ENCODE measurements at regions not wholly inside any gene's neighbourhood (a gene's known extent, or its start where the extent isn't known, plus 50 kb on each side); places are given as distances from the start of the nearest gene placed in this dataset.

DNA sequence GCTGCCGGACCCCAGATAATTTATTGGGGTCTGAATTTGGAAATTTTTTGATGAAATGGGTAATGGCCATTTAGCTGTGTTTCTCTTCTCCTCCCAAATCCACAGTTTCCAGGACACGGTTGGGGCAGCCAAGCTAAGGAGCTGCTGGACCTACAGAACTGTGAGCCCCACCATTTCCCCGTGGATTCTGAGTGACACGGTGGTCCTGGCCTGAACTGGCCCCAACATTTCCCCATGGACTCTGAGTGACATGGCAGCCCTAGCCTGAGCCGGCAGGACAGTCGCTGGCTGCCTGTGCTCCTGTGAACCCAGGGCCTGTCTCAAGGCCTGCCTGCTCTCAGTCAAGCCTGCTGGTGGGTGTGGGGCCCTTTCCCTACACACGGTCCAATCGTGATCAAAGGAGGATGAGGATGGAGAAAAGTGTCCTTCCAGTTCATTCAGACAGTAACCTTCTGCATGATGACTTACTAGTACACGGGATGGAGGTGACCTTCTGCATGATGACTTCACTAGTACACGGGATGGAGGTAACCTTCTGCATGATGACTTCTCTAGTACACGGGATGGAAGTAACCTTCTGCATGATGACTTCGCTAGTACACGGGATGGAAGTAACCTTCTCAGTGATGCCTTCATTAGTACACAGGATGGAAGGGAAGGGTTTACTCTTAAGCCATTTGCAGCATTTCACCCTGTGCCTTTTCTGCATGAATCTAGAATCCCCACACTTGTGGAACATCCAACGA, 359.9 kb downstream of the GLRX3 start:
- POLR2A ChIA-PET = no interaction called here
- TF ChIP-seq L3MBTL2 (conservative IDR thresholded peaks at IDR 0.05) (no peak), ZNF384 (IDR thresholded peaks at IDR 0.05) (no peak), SUZ12 (IDR thresholded peaks at IDR 0.05) (no peak), NFRKB (IDR thresholded peaks at IDR 0.05) (no peak), CTBP1 (IDR thresholded peaks at IDR 0.05; ENCODE audit: borderline replicate concordance) (no peak)
- TF ChIP-seq, protein P1, sequence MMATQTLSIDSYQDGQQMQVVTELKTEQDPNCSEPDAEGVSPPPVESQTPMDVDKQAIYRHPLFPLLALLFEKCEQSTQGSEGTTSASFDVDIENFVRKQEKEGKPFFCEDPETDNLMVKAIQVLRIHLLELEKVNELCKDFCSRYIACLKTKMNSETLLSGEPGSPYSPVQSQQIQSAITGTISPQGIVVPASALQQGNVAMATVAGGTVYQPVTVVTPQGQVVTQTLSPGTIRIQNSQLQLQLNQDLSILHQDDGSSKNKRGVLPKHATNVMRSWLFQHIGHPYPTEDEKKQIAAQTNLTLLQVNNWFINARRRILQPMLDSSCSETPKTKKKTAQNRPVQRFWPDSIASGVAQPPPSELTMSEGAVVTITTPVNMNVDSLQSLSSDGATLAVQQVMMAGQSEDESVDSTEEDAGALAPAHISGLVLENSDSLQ (IDR thresholded peaks at IDR 0.05) = no peak
- no peak for DNase-seq (ENCODE audit: extremely low spot score)
- CTCF ChIA-PET = no interaction called here

DNA sequence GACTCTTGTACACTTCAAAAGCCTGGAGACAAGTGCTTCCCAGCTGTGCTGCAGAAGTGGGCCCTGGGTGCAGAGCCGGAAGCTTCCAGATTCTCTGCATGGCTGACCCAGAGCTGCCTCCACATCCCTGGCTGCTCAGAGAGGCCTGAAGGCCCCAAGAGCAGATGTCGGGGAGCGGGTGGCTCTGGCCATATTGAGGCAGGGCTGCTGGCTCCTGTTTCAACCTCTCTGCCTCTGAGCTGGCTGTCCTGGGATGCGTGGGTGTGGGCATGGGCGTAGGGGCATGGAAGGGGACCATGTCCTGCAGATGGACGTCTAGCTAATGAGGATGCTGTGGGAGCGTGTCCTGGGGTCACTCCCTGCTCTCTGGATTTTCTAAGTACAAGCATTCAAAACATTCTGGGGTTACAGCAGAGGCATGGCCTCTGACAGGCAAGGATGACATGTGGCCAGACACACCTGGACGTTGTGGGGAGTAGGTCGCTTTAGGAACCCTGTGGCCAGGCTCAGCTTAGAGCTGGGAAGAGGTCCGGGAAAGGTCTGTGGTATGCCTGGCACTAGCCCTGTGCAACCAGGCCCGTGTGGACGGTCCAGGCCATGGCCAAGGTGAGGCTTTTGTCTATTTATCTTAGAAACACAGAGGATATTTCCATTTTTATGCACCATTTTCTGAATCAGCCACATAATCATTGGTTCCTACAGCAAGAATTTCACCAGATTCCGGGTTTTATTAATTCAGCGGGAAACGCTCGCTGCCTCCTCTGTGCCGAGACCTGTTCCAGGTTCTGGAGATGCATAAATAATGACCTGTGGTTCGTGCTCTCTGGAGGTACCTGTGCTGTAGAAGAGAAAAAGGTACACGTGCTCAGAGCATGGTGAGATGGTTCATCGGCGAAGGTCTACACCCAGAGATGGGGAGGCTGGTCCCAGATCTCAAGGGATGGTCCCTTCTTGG, 361.1 kb downstream of the GLRX3 start:
- POLR2A ChIA-PET = no interaction called here
- DNase-seq (ENCODE audit: extremely low spot score) = no peak
- TF ChIP-seq FOXA1 (IDR thresholded peaks at IDR 0.05) (no peak), BHLHE40 (IDR thresholded peaks at IDR 0.05; ENCODE audit: borderline replicate concordance) (no peak), LEF1 (IDR thresholded peaks at IDR 0.05; ENCODE audit: borderline replicate concordance) (no peak), CTBP1 (IDR thresholded peaks at IDR 0.05; ENCODE audit: borderline replicate concordance) (no peak), ARNT (IDR thresholded peaks at IDR 0.05) (no peak), FOXK2 (IDR thresholded peaks at IDR 0.05) (no peak), HDGF (IDR thresholded peaks at IDR 0.05; ENCODE audit: borderline replicate concordance) (no peak), ZNF384 (IDR thresholded peaks at IDR 0.05) (no peak), SP1 (IDR thresholded peaks at IDR 0.05) (no peak), L3MBTL2 (conservative IDR thresholded peaks at IDR 0.05) (no peak)
- TF ChIP-seq, protein P1 (IDR thresholded peaks at IDR 0.05) = no peak
- CTCF ChIA-PET = no interaction called here

DNA sequence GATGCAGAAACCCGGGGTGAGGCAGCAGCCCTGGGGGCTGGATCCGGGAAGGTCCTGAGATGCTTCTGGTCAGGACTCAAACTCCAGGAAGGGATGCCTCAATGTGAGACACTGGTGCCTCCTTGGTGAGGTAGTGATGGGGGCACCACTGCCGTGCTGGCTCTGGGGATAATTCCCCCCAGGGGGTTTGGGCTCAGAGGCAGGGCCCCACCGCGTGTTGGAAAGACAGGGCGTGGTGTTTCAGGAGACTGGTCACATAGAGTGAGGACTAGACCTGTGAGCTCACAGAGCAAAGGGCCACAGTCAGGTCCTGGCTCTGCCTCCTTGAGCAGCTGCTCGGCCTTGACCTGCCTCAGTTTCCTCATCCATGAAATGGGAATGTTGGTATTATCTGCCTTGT, 361.9 kb downstream of the GLRX3 start:
- no peak for TF ChIP-seq TARDBP (IDR thresholded peaks at IDR 0.05)
- TF ChIP-seq ELF4 (IDR thresholded peaks at IDR 0.05) = no peak
- no peak for TF ChIP-seq HDGF (IDR thresholded peaks at IDR 0.05; ENCODE audit: borderline replicate concordance)
- TF ChIP-seq SUZ12 (IDR thresholded peaks at IDR 0.05) = no peak
- no peak for TF ChIP-seq CTBP1 (IDR thresholded peaks at IDR 0.05; ENCODE audit: borderline replicate concordance)
- TF ChIP-seq FOXM1 (IDR thresholded peaks at IDR 0.05; ENCODE audit: borderline replicate concordance) = no peak
- TF ChIP-seq L3MBTL2 (conservative IDR thresholded peaks at IDR 0.05) = no peak
- TF ChIP-seq, protein P1 (IDR thresholded peaks at IDR 0.05) = no peak
- TF ChIP-seq SP1 (IDR thresholded peaks at IDR 0.05) = no peak
- TF ChIP-seq ARNT (IDR thresholded peaks at IDR 0.05) = no peak
- no peak for TF ChIP-seq BHLHE40 (IDR thresholded peaks at IDR 0.05; ENCODE audit: borderline replicate concordance)
- no peak for TF ChIP-seq ZNF384 (IDR thresholded peaks at IDR 0.05)
- no peak for TF ChIP-seq LEF1 (IDR thresholded peaks at IDR 0.05; ENCODE audit: borderline replicate concordance)
- no peak for TF ChIP-seq NFRKB (IDR thresholded peaks at IDR 0.05)
- TF ChIP-seq FOXA1 (IDR thresholded peaks at IDR 0.05) = no peak
- TF ChIP-seq FOXK2 (IDR thresholded peaks at IDR 0.05) = no peak
- no peak for DNase-seq (ENCODE audit: extremely low spot score)
- POLR2A ChIA-PET = no interaction called here
- CTCF ChIA-PET = no interaction called here

DNA sequence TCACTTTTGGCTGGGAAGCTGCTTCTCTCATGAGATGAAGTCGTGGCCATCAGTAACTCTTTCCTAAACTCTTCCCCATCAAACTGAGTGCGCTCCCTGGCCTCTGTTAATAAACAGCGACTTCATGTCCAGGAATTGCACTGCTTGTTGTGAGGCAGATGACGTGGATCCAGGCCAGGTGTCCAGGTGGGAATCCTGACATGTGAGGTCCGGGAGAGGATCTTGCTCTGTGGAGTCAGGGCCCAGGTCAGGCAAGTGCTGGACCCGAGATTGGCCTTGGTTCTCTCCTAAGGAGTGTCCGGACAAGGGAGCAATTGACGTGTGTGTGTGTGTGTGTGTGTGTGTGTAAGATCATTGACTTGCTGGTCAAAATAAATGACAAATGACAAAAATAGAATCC, 362.7 kb downstream of the GLRX3 start:
- no peak for TF ChIP-seq FOXA1 (IDR thresholded peaks at IDR 0.05)
- no peak for TF ChIP-seq HDGF (IDR thresholded peaks at IDR 0.05; ENCODE audit: borderline replicate concordance)
- TF ChIP-seq SUZ12 (IDR thresholded peaks at IDR 0.05) = no peak
- TF ChIP-seq LEF1 (IDR thresholded peaks at IDR 0.05; ENCODE audit: borderline replicate concordance) = no peak
- TF ChIP-seq TARDBP (IDR thresholded peaks at IDR 0.05) = no peak
- no peak for TF ChIP-seq ZNF384 (IDR thresholded peaks at IDR 0.05)
- no peak for TF ChIP-seq CTBP1 (IDR thresholded peaks at IDR 0.05; ENCODE audit: borderline replicate concordance)
- no peak for TF ChIP-seq ARNT (IDR thresholded peaks at IDR 0.05)
- TF ChIP-seq BHLHE40 (IDR thresholded peaks at IDR 0.05; ENCODE audit: borderline replicate concordance) = no peak
- TF ChIP-seq, protein P1 (IDR thresholded peaks at IDR 0.05) = no peak
- TF ChIP-seq L3MBTL2 (conservative IDR thresholded peaks at IDR 0.05) = no peak
- TF ChIP-seq SP1 (IDR thresholded peaks at IDR 0.05) = no peak
- no peak for TF ChIP-seq FOXM1 (IDR thresholded peaks at IDR 0.05; ENCODE audit: borderline replicate concordance)
- no peak for TF ChIP-seq ELF4 (IDR thresholded peaks at IDR 0.05)
- no peak for TF ChIP-seq FOXK2 (IDR thresholded peaks at IDR 0.05)
- TF ChIP-seq NFRKB (IDR thresholded peaks at IDR 0.05) = no peak
- CTCF ChIA-PET = no interaction called here
- DNase-seq (ENCODE audit: extremely low spot score) = no peak
- POLR2A ChIA-PET = no interaction called here

DNA sequence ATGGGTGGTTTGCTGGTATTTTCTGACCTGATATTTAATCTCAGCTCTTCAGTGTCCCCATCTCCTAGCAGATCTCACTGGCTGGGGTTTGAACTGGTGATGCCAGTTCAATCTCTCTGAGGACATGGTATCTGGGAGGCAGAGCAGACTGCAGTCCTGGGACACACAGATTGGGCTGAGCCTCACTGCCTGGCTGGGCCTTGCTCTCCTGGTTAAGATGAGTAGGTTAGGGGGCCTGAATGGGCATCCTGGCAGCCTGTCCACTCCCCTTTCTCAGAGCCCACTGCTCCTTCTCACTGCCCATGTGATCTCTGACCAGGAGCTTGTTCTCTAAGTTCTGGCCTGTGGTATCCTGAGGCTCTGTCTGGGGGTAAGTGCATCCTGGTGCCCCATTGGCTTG, 363.4 kb downstream of the GLRX3 start:
- ChIA-PET CTCF (no interaction called here), POLR2A (no interaction called here)
- no peak for TF ChIP-seq CTBP1 (IDR thresholded peaks at IDR 0.05; ENCODE audit: borderline replicate concordance)
- TF ChIP-seq LEF1 (IDR thresholded peaks at IDR 0.05; ENCODE audit: borderline replicate concordance) = no peak
- TF ChIP-seq FOXA1 (IDR thresholded peaks at IDR 0.05) = no peak
- TF ChIP-seq FOXK2 (IDR thresholded peaks at IDR 0.05) = no peak
- no peak for DNase-seq (ENCODE audit: extremely low spot score)

Data from HEK293T (cell line).